Stimulated activated CD4-positive, alpha-beta T cell treated with anti-CD3 and anti-CD28 coated beads, Interleukin-1b, Interleukin-23, amount 100 ng/mL, for 48 hours (primary cell): ENCODE measurements at regions not wholly inside any gene's neighbourhood (a gene's known extent, or its start where the extent isn't known, plus 50 kb on each side); places are given as distances from the start of the nearest gene placed in this dataset.

ENCODE experiments used
- DNase-seq: peaks from one replicate; pipeline ENCODE4 v3.0.0-alpha.2; 2020

DNA sequence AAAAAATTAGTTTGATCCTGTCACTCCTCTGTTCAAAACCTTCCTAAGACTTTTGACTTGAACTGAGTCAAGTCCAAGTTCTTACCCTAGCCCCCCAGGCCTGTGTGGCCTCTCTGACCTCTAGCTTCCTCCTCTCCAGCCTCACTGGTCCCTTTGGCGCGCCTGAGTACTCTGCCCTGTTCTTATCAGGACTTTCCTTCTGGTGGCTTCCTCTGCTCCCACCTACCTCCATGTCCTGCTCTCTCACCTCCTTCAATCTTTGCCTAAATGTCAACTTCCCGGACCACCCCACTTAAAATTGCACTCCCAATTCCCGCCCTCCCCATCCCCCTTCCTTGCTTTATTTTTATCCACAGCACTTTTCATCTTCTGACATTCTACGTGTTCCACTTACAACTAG lies 526.1 kb upstream of the KLF4 start:
- no peak for DNase-seq

- DNase-seq = no peak
Observed at GRCh38 chr9:108014353-108014752, 524.8 kb upstream of the KLF4 start.

GRCh38 chr9:108012886-108013665 lies 523.5 kb upstream of the KLF4 start:
- DNase-seq = no peak

- DNase-seq = no peak
Observed at GRCh38 chr9:108012405-108012804, 522.8 kb upstream of the KLF4 start.

DNA sequence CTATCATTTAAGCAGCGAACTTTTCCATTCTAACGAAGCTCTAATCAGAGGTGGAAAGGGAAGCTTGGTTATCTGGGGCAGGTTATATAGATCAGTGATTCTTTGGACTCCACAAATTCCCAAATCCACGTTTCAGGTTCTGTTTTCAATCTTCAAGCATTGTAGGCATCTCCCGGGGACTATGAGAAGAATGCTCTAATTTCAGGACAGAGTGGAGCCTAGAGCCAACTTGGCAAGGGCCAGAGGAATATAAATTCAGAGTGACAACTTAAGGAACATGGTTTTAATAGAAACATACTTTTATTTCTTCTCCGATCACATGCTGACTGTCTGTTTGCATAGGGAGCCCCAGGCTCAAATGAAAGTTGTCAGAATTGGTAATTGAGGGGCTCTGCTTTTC lies 514.0 kb upstream of the KLF4 start:
- DNase-seq = no peak

GRCh38 chr9:108002371-108002956 lies 512.9 kb upstream of the KLF4 start:
- no peak for DNase-seq

DNA sequence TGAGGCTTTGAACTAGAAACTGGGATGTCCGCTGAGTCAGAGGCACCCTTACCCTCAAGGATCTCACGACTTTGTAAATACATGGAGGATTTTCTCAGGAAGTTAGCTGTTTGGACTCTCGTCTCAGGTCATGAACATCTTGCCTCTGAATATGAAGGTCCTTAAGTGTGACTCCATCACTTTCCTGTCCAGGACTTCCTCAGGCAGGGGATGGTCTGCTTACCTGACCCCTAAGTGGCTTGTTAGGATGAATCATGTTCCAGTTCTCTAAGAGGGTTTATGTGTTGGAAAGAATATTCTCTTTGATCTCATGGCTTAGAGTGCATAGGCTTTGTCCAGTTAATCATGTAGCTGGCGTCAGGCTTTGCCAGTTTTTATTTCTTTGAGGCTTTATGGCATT lies 511.7 kb upstream of the KLF4 start:
- no peak for DNase-seq

DNA sequence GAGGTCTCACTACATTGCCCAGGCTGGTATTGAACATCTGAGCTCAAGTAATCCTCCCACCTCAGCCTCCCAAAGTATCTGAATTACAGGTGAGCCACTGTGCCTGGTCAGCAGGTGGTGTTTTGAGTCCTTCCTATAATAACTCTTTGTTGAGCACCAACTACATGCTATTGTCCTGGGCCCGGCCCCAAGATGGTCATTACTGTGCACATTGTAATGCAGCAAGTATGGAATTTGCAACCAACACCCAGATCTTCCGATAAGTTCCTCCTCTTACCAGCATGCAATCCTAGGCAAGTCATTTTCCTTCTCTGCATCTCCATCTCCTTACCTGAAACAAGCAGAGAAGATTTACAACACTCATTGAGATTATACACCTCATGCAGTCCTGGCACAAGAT lies 510.3 kb upstream of the KLF4 start:
- no peak for DNase-seq

DNA sequence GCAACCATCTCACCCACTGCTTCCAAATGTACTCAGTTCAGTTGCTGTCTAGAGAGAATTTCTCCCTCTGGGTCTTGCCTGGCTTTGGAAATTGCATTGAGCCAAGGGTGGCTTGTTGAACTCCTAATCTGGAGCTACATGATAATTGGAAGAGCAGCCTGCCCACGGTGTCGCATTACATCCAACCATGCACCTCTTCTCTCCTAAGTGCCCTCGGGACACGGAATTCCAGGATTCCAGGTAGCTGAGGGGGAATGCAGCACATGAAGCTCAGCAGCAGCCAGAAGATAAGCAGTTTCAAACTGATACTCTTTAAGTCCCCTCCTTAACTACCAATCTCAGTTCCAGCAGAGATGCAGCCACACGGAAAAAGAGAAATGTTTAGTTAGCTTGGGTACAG lies 509.4 kb upstream of the KLF4 start:
- DNase-seq = no peak

DNA sequence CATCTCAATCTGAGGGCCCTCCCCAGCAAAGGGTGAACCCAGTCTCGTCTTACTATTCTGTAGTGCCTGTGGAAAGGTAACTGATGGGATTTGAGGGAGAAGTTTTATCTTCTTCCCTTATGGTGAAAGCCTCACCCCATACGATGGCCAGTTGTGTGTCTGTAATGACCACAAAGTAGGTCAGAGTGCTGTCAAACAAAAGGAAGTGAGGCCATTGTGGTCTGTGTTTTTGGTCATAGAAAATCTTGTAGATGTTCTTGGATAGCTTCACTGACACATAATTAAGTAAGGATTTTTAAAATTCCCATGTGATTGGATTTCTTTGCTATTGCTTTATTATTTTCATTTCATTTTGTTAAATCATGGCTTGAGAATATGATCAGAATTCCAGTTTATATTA lies 505.1 kb upstream of the KLF4 start:
- no peak for DNase-seq

DNA sequence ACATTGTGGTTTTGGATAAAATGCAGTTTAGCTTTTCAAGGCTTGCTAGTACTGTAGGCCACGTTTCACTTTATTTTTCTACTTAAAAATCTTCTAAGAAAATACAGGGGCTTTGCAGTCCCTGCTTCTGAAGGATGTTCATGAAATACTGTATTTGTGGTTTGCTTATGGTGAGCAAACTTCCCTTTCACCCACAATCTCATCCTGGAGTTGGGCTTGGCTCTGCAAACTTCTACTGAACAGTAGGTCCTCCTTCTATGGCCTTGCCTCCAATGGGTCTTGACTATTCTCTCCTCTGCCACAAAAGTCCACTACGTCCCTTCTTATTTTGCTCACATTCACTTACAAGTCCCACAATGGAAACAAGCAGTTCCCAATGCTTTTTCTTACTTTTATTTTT lies 502.7 kb upstream of the KLF4 start:
- no peak for DNase-seq

DNA sequence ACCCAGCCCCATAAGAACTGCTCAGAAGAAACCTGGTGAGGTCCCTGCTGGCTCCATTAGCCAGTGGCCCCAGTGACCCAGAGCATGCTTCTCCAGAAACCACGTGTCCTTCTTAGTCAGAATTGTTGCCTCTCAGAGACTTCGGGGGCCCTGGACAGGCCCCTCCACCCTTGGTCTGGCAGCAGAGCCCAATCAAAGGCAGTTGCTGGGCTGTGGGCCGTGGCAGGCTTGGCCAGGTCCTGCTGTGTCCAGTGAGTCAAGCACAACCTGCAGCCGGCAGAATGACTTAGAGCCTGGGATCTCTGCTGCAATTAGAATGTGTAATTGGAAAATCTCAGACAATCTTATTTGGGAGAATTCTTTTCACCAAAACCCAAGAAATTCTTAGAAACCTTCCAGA lies 502.0 kb upstream of the KLF4 start:
- DNase-seq = no peak

DNA sequence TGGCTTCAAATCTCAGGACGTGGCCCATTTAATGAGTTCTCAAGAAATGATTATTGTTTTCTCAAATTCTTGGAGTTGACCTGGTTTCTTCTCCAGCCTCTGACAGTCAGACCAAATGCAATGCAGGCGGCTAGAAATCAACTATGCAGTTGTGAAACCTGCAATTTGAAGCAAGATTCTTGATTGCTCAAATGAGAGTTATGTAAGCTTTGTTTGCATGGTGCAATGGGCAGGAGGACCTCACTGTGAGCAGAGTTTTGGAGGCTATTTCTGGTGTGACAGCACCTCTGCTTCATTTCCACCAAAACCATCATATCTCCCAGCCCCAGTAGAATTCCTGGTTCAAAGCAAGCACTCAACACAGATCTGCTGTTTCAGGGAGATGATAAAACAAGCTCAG lies 500.0 kb upstream of the KLF4 start:
- DNase-seq = no peak

DNA sequence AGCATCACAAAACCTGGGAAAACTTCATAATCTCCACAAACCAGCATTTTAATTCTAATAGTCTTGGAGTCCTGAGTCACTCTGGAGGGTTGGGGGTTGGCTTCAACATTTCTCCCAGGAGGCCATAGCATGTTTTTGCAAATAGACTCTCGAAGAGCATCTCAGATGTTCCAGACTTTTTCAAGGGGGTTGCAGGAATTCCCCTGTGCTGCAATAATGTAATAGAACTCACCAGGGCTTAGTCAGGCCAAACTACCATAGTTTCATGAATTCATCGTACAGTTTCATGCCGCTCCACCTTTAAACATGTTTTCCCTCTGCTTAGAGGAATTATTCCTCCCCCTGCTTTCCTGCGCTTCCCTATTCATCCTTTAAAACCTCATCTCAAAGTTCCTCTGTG lies 499.5 kb upstream of the KLF4 start:
- DNase-seq = no peak

DNA sequence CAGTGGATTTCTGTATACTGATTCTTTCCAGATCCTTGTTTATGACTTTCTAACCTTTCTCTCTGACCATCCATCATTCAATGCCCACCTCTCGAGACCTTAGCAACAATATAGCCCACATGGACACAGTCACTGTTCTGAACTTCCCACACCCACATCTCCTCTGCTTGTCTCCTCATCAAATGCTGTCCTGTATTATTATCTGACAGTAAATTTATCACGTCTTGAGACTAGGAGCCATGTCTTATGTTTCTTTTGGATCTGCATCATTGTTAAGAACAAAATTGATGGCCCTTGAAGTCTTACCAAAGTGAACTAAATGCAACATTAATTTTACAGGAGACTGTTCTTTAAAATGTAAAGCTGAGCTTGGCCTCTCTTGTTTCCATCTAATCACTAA lies 495.4 kb upstream of the KLF4 start:
- DNase-seq = no peak

- no peak for DNase-seq
Observed at GRCh38 chr9:107983762-107984161, 494.2 kb upstream of the KLF4 start.

DNA sequence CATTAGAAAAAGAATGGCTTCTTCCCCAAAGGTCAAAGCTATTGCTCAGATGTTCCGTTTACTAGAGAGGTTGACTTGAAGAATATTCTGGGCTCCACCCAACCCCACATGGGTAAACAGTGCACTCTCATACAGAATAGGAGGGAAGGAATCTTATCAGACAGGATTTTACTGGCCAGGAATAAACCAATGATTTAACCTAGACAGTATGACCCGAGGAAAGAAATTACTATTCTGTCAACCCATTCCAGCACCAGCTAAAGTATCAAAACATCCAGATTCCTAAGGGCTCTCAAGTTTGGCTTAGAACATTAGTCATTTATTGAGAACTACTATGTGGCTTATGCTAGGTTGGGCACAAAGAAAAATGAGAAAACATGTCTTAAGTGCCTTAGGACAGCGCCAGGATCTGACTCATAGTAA lies 493.6 kb upstream of the KLF4 start:
- DNase-seq = no peak

DNA sequence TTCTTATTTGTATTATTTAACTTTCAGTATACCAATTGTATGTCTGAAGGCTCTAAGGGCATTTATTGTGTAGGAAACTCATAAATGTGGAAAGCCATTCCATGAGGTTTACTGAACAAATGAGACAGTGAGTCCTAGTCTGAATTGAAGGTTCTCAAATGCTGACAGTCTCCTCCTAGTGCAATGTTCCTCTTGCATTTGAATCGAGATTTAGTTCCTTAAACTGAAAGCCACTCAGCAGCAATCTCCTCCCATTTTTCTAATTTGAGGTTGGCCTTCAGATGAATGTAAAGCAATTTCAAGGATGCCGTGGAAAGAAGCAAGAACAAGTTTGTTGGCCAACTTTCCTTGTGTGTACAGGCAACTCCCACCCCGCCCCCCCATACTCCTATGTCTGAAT lies 493.2 kb upstream of the KLF4 start:
- DNase-seq = no peak

GRCh38 chr9:107982001-107982400 lies 492.4 kb upstream of the KLF4 start:
- no peak for DNase-seq

DNA sequence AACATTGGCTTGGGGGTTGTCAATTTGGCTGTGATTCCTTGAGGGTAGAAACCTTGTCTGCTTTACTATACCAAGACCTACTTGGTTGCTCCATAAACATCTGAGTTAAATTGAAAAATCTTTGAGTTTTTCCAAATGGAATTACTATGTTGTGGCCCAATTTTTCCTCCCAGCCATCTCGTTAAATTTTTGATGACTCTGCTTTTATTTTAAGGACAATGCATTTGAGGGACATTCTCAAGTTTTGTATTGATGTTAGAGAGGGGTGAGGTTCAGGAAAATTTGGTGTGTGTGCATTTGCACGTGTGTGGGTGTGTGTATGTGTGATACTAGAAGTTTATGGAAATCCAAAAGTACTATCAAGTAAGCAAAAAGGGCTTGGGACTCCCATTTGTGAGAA lies 491.4 kb upstream of the KLF4 start:
- DNase-seq = no peak

GRCh38 chr9:107976767-107977166 lies 487.2 kb upstream of the KLF4 start:
- DNase-seq = no peak

GRCh38 chr9:107975426-107976010 lies 485.9 kb upstream of the KLF4 start:
- DNase-seq = no peak

GRCh38 chr9:107973451-107973850 lies 483.9 kb upstream of the KLF4 start:
- DNase-seq = no peak

DNA sequence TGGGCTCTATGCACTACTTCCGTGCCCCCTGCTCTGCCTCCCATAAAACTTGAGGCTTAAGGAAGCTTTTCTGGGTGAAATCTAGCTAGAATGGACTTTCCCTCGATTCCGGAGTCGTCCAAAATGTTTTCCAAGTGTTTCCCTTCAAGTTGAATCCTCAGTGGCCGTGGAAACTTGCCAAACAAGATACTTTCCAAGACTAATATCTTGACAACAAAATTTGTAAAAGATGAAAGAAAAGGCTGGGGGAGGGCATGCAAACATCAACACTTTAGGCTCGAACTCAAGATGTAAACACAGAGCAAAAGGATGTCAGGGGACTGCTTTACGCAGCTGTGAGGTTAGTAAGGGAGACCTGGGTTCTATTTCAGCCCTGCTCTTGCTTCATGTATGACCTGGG lies 482.8 kb upstream of the KLF4 start:
- no peak for DNase-seq

DNA sequence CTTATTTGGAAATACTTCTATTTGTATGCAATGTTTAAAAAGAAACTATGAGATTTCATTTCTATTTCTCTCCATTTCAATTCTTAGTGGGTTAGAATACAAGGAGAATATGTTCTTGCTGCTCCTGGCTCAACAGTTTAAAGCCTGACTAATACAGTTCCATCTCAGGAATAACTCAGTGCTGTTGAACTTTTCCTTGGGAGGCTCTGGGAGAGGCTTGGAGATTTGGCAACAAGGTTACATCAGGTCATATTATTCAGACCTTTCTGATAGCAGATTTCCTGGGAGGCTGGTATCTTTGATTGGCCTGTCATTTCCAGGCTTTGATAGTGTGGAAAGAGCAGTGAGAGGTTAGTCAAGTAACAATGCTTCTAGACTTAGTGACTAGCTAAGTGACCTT lies 481.7 kb upstream of the KLF4 start:
- DNase-seq = no peak
